ENCODE measurements at regions not wholly inside any gene's neighbourhood (a gene's known extent, or its start where the extent isn't known, plus 50 kb on each side); places are given as distances from the start of the nearest gene placed in this dataset.

- Histone ChIP-seq H3K4me3 (ENCODE audit: insufficient read depth in 1 of 2, low read depth in 1 of 2, low read length in 2 of 2) (no peak overlapping the region), H3K18ac (ENCODE audit: low read depth in 1 of 2, low read length in 2 of 2) (no peak overlapping the region), H3K23ac (ENCODE audit: low read length in 2 of 2) (no peak overlapping the region), H4K8ac (ENCODE audit: low read length) (no peak overlapping the region), H2BK15ac (ENCODE audit: low read depth, poor library complexity, severe bottlenecking) (no peak overlapping the region), H2BK5ac (ENCODE audit: low read depth, low read length, poor library complexity, severe bottlenecking) (no peak overlapping the region), H3K9ac (ENCODE audit: low read length) (no peak overlapping the region), H3K14ac (ENCODE audit: low read length in 2 of 2) (no peak overlapping the region), H2BK12ac (ENCODE audit: low read length in 2 of 2) (no peak overlapping the region), H3K4me1 (ENCODE audit: control insufficient read depth, insufficient read depth, low read depth, low read length) (no peaks in the 10 kb centered on the region), H3K27me3 (ENCODE audit: control insufficient read depth in 1 of 2, insufficient read depth in 1 of 2, low read length in 2 of 2) (peaks cover 0 to 3% of the 10 kb centered on the region in 2 experiments), H4K91ac (ENCODE audit: low read length) (no peak overlapping the region), H3K27ac (ENCODE audit: low read length, poor library complexity, severe bottlenecking) (no peak overlapping the region), H3K4me2 (ENCODE audit: low read length, poor library complexity, severe bottlenecking) (no peak overlapping the region), H3K4ac (ENCODE audit: low read depth in 1 of 2, low read length in 2 of 2) (no peak overlapping the region), H3K9me3 (ENCODE audit: control insufficient read depth, low read length) (no peaks in the 10 kb centered on the region), H2AFZ (ENCODE audit: low read depth, low read length) (no peak overlapping the region), H3K36me3 (ENCODE audit: control insufficient read depth in 1 of 2, insufficient read depth in 2 of 2, low read depth in 1 of 2, low read length in 2 of 2) (no peaks in the 10 kb centered on the region), H2BK120ac (ENCODE audit: low read depth, low read length) (no peak overlapping the region), H3K79me1 (replicated peaks; ENCODE audit: low read length, poor library complexity, severe bottlenecking) (no peaks in the 10 kb centered on the region), H2AK5ac (ENCODE audit: low read length, severe bottlenecking) (no peak overlapping the region)
- WGBS: 93% methylated on average over 5 of the region's 5 CpGs
- no peak for DNase-seq
These were observed 554.5 kb downstream of the HACE1 start for GRCh38 chr6:104305206-104305605.

GRCh38 chr6:104301951-104302350, 557.8 kb downstream of the HACE1 start:
- Histone ChIP-seq H3K23ac (ENCODE audit: low read length in 2 of 2) (no peak overlapping the region), H3K9me3 (ENCODE audit: control insufficient read depth, low read length) (no peaks in the 10 kb centered on the region), H3K9ac (ENCODE audit: low read length) (no peak overlapping the region), H3K79me1 (replicated peaks; ENCODE audit: low read length, poor library complexity, severe bottlenecking) (no peaks in the 10 kb centered on the region), H2BK12ac (ENCODE audit: low read length in 2 of 2) (no peak overlapping the region), H3K4me1 (ENCODE audit: control insufficient read depth, insufficient read depth, low read depth, low read length) (no peaks in the 10 kb centered on the region), H4K91ac (ENCODE audit: low read length) (no peak overlapping the region), H3K27ac (ENCODE audit: low read length, poor library complexity, severe bottlenecking) (no peak overlapping the region), H2BK5ac (ENCODE audit: low read depth, low read length, poor library complexity, severe bottlenecking) (no peak overlapping the region), H2AK5ac (ENCODE audit: low read length, severe bottlenecking) (no peak overlapping the region), H3K14ac (ENCODE audit: low read length in 2 of 2) (no peak overlapping the region), H3K36me3 (ENCODE audit: control insufficient read depth in 1 of 2, insufficient read depth in 2 of 2, low read depth in 1 of 2, low read length in 2 of 2) (no peaks in the 10 kb centered on the region), H3K4me2 (ENCODE audit: low read length, poor library complexity, severe bottlenecking) (no peak overlapping the region), H3K27me3 (ENCODE audit: control insufficient read depth in 1 of 2, insufficient read depth in 1 of 2, low read length in 2 of 2) (peaks cover 0 to 3% of the 10 kb centered on the region in 2 experiments), H2BK120ac (ENCODE audit: low read depth, low read length) (no peak overlapping the region), H3K4me3 (ENCODE audit: insufficient read depth in 1 of 2, low read depth in 1 of 2, low read length in 2 of 2) (no peak overlapping the region), H4K8ac (ENCODE audit: low read length) (no peak overlapping the region), H2AFZ (ENCODE audit: low read depth, low read length) (no peak overlapping the region), H3K18ac (ENCODE audit: low read depth in 1 of 2, low read length in 2 of 2) (no peak overlapping the region), H3K4ac (ENCODE audit: low read depth in 1 of 2, low read length in 2 of 2) (no peak overlapping the region), H2BK15ac (ENCODE audit: low read depth, poor library complexity, severe bottlenecking) (no peak overlapping the region)
- WGBS: 87% methylated on average over 9 of the region's 10 CpGs
- no peak for DNase-seq

DNA sequence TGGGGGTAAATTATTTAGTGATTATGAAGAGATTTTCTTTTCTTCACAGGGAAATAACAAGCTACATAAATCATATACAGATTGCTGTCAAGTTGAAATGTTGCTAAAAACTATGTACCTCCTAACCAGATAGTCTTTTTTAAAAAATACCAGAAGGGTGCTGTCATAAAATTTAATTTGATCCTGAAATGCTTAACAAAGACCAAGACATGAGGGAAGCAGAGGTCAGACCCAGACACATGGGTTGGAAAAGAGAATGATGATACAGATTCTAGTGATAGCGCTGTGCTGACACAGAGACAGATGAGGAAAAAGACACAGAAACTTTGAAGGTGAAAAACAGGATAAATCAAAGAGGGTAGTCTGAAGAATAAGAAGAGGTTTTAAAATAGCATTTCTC, 573.1 kb downstream of the HACE1 start:
- H2AFZ ChIP-seq (ENCODE audit: low read depth, low read length): no peak overlapping the region
- H2BK120ac ChIP-seq (ENCODE audit: low read depth, low read length): no peak overlapping the region
- no peak overlapping the region for H2AK5ac ChIP-seq (ENCODE audit: low read length, severe bottlenecking)
- H2BK5ac ChIP-seq (ENCODE audit: low read depth, low read length, poor library complexity, severe bottlenecking): no peak overlapping the region
- no peak for DNase-seq
- H2BK15ac ChIP-seq (ENCODE audit: low read depth, poor library complexity, severe bottlenecking): no peak overlapping the region
- H3K14ac ChIP-seq (ENCODE audit: low read length in 2 of 2): no peak overlapping the region
- no peak overlapping the region for H4K8ac ChIP-seq (ENCODE audit: low read length)
- no peak overlapping the region for H3K4me3 ChIP-seq (ENCODE audit: insufficient read depth in 1 of 2, low read depth in 1 of 2, low read length in 2 of 2)
- no peak overlapping the region for H4K91ac ChIP-seq (ENCODE audit: low read length)
- no peaks in the 10 kb centered on the region for H3K27me3 ChIP-seq (ENCODE audit: control insufficient read depth in 1 of 2, insufficient read depth in 1 of 2, low read length in 2 of 2)
- H3K79me1 ChIP-seq (replicated peaks; ENCODE audit: low read length, poor library complexity, severe bottlenecking): no peaks in the 10 kb centered on the region
- no peaks in the 10 kb centered on the region for H3K36me3 ChIP-seq (ENCODE audit: control insufficient read depth in 1 of 2, insufficient read depth in 2 of 2, low read depth in 1 of 2, low read length in 2 of 2)
- H2BK12ac ChIP-seq (ENCODE audit: low read length in 2 of 2): no peak overlapping the region
- WGBS: 98% methylated on average over 1 of the region's 1 CpG
- H3K4me2 ChIP-seq (ENCODE audit: low read length, poor library complexity, severe bottlenecking): no peak overlapping the region
- H3K4me1 ChIP-seq (ENCODE audit: control insufficient read depth, insufficient read depth, low read depth, low read length): no peaks in the 10 kb centered on the region
- no peaks in the 10 kb centered on the region for H3K9me3 ChIP-seq (ENCODE audit: control insufficient read depth, low read length)
- H3K9ac ChIP-seq (ENCODE audit: low read length): no peak overlapping the region
- H3K4ac ChIP-seq (ENCODE audit: low read depth in 1 of 2, low read length in 2 of 2): no peak overlapping the region
- no peak overlapping the region for H3K23ac ChIP-seq (ENCODE audit: low read length in 2 of 2)
- no peak overlapping the region for H3K18ac ChIP-seq (ENCODE audit: low read depth in 1 of 2, low read length in 2 of 2)
- no peak overlapping the region for H3K27ac ChIP-seq (ENCODE audit: low read length, poor library complexity, severe bottlenecking)

DNA sequence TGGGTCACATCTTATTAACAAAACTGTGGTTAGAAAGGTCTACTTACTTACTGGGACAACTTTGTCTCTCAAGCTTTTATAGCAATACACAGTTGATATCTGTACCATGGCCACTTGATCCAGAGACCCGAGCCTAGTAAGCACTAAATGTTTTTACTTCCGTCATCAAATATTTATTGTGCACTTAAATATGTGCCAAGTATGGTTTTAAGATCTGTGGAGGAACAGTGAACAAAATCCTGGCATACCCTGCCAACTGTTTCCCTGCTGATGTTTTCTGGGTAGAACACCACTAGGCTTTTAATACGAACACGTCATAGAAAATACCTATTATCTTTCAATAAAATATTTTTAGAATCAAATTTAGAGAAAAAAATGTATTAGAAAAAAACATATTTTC, 574.8 kb downstream of the HACE1 start:
- no peak for DNase-seq
- Histone ChIP-seq H2BK12ac (ENCODE audit: low read length in 2 of 2) (no peak overlapping the region), H3K9ac (ENCODE audit: low read length) (no peak overlapping the region), H4K91ac (ENCODE audit: low read length) (no peak overlapping the region), H3K23ac (ENCODE audit: low read length in 2 of 2) (no peak overlapping the region), H2BK120ac (ENCODE audit: low read depth, low read length) (no peak overlapping the region), H3K27me3 (ENCODE audit: control insufficient read depth in 1 of 2, insufficient read depth in 1 of 2, low read length in 2 of 2) (no peaks in the 10 kb centered on the region), H3K9me3 (ENCODE audit: control insufficient read depth, low read length) (no peaks in the 10 kb centered on the region), H3K4me1 (ENCODE audit: control insufficient read depth, insufficient read depth, low read depth, low read length) (no peaks in the 10 kb centered on the region), H3K27ac (ENCODE audit: low read length, poor library complexity, severe bottlenecking) (no peak overlapping the region), H2AFZ (ENCODE audit: low read depth, low read length) (no peak overlapping the region), H3K4me3 (ENCODE audit: insufficient read depth in 1 of 2, low read depth in 1 of 2, low read length in 2 of 2) (no peak overlapping the region), H3K4ac (ENCODE audit: low read depth in 1 of 2, low read length in 2 of 2) (no peak overlapping the region), H3K14ac (ENCODE audit: low read length in 2 of 2) (no peak overlapping the region), H4K8ac (ENCODE audit: low read length) (no peak overlapping the region), H3K36me3 (ENCODE audit: control insufficient read depth in 1 of 2, insufficient read depth in 2 of 2, low read depth in 1 of 2, low read length in 2 of 2) (no peaks in the 10 kb centered on the region), H3K4me2 (ENCODE audit: low read length, poor library complexity, severe bottlenecking) (no peak overlapping the region), H3K18ac (ENCODE audit: low read depth in 1 of 2, low read length in 2 of 2) (no peak overlapping the region), H2BK15ac (ENCODE audit: low read depth, poor library complexity, severe bottlenecking) (no peak overlapping the region), H2BK5ac (ENCODE audit: low read depth, low read length, poor library complexity, severe bottlenecking) (no peak overlapping the region), H3K79me1 (replicated peaks; ENCODE audit: low read length, poor library complexity, severe bottlenecking) (no peaks in the 10 kb centered on the region), H2AK5ac (ENCODE audit: low read length, severe bottlenecking) (no peak overlapping the region)
- WGBS: 100% methylated on average over 2 of the region's 4 CpGs

All from mesenchymal stem cell (in vitro differentiated cells and primary cell).